ENCODE measurements at regions not wholly inside any gene's neighbourhood (a gene's known extent, or its start where the extent isn't known, plus 50 kb on each side); places are given as distances from the start of the nearest gene placed in this dataset.

GRCh38 chrX:46016296-46016695, 528.9 kb downstream of the ZNF674 start:
- H3K56ac ChIP-seq (ENCODE audit: extremely low read depth, insufficient read depth, low read length): no peak overlapping the region
- no peak overlapping the region for H3K27ac ChIP-seq (ENCODE audit: insufficient read depth, low read length)
- no peak overlapping the region for H3K4me3 ChIP-seq (ENCODE audit: insufficient read depth, low read depth, low read length)
- H3K9ac ChIP-seq (ENCODE audit: low read depth, low read length): no peak overlapping the region
- H4K91ac ChIP-seq (ENCODE audit: insufficient read depth, low read depth, low read length): no peak overlapping the region
- DNase-seq: no peak
- H3K4me1 ChIP-seq (ENCODE audit: control insufficient read depth, insufficient read depth, low read length): no peaks in the 10 kb centered on the region
- no peaks in the 10 kb centered on the region for H3K9me3 ChIP-seq (ENCODE audit: control insufficient read depth, insufficient read depth, low read length)
- BruUV-seq (replicated peaks): no TSS peak
- H3K4me2 ChIP-seq (ENCODE audit: low read depth, low read length): no peak overlapping the region
- dilution Hi-C loops (cut with HindIII; ENCODE audit: low sequenced_read_pairs, unreplicated experiment): no loop called here
- no peak overlapping the region for H3K14ac ChIP-seq (replicated peaks; ENCODE audit: low read depth, low read length)
- H3K36me3 ChIP-seq (ENCODE audit: control insufficient read depth, insufficient read depth, low read length): no peaks in the 10 kb centered on the region
- TF ChIP-seq BHLHE40 (IDR thresholded peaks at IDR 0.05; ENCODE audit: low read depth, low read length) (no peak), FOS (IDR thresholded peaks at IDR 0.05; ENCODE audit: low read depth, low read length) (no peak), CEBPB (IDR thresholded peaks at IDR 0.05; ENCODE audit: low read depth, low read length) (no peak), CTCF (conservative IDR thresholded peaks at IDR 0.05; ENCODE audit: low read depth, low read length) (no peak), RAD21 (IDR thresholded peaks at IDR 0.05; ENCODE audit: low read length) (no peak), RCOR1 (IDR thresholded peaks at IDR 0.05; ENCODE audit: insufficient replicate concordance, low read length) (no peak), POLR2A (IDR thresholded peaks at IDR 0.05; ENCODE audit: low read depth, low read length) (no peak), CHD1 (IDR thresholded peaks at IDR 0.05; ENCODE audit: low read depth, low read length) (no peak), NFE2L2 (IDR thresholded peaks at IDR 0.05; ENCODE audit: low read depth, low read length) (no peak), MAFK (IDR thresholded peaks at IDR 0.05; ENCODE audit: low read depth, low read length) (no peak)
- TF ChIP-seq, protein P1, sequence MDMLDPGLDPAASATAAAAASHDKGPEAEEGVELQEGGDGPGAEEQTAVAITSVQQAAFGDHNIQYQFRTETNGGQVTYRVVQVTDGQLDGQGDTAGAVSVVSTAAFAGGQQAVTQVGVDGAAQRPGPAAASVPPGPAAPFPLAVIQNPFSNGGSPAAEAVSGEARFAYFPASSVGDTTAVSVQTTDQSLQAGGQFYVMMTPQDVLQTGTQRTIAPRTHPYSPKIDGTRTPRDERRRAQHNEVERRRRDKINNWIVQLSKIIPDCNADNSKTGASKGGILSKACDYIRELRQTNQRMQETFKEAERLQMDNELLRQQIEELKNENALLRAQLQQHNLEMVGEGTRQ (IDR thresholded peaks at IDR 0.05; ENCODE audit: low read depth, low read length): no peak
- TF ChIP-seq, protein P2, sequence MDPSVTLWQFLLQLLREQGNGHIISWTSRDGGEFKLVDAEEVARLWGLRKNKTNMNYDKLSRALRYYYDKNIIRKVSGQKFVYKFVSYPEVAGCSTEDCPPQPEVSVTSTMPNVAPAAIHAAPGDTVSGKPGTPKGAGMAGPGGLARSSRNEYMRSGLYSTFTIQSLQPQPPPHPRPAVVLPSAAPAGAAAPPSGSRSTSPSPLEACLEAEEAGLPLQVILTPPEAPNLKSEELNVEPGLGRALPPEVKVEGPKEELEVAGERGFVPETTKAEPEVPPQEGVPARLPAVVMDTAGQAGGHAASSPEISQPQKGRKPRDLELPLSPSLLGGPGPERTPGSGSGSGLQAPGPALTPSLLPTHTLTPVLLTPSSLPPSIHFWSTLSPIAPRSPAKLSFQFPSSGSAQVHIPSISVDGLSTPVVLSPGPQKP (IDR thresholded peaks at IDR 0.05; ENCODE audit: borderline replicate concordance, low read depth, low read length): no peak
- WGBS, 2 experiments (ENCODE audit: extremely low coverage in 2 of 2, insufficient read length in 1 of 2): 30% methylated on average over 4 of the region's 18 CpGs; no CpG with 5 or more reads in 1 of the 2 experiments
- H3K23ac ChIP-seq (ENCODE audit: low read depth, low read length): no peak overlapping the region
- H4K20me1 ChIP-seq (ENCODE audit: insufficient read depth, low read length): no peaks in the 10 kb centered on the region
- ChIA-PET CTCF (no interaction called here), POLR2A (ENCODE audit: unreplicated experiment) (no interaction called here)
- H3K18ac ChIP-seq (ENCODE audit: low read depth, low read length): no peak overlapping the region
- H2AK9ac ChIP-seq (replicated peaks; ENCODE audit: low read depth, low read length, poor library complexity): no peak overlapping the region
- H3K4ac ChIP-seq (ENCODE audit: low read depth, low read length): no peak overlapping the region
- ATAC-seq (ENCODE audit: low read depth): no peak
- no peak overlapping the region for H2AK5ac ChIP-seq (ENCODE audit: low read depth, low read length)
- no peak overlapping the region for H4K8ac ChIP-seq (ENCODE audit: low read depth in 2 of 2, low read length in 2 of 2)
- no peak overlapping the region for H4K5ac ChIP-seq (ENCODE audit: low read depth, low read length)
- no peak overlapping the region for H2BK20ac ChIP-seq (ENCODE audit: low read depth, low read length)
- H2AFZ ChIP-seq (replicated peaks; ENCODE audit: low read length, poor library complexity): no peak overlapping the region
- no peak overlapping the region for H2BK120ac ChIP-seq (ENCODE audit: low read depth, low read length)
- no peak overlapping the region for H2BK15ac ChIP-seq (ENCODE audit: low read depth, low read length)
- peaks cover 5% of the 10 kb centered on the region for H3K27me3 ChIP-seq (ENCODE audit: control insufficient read depth, insufficient read depth, low read length)
- no peaks in the 10 kb centered on the region for H3K79me1 ChIP-seq (ENCODE audit: low read depth in 1 of 2, low read length in 2 of 2)
- no peaks in the 10 kb centered on the region for H3K9me1 ChIP-seq (ENCODE audit: insufficient read depth, low read length)
- H2BK5ac ChIP-seq (ENCODE audit: low read depth, low read length, poor library complexity, severe bottlenecking): no peak overlapping the region
- intact Hi-C loops (cut with micrococcal nuclease): no loop called here
- in situ Hi-C loops (cut with MboI; ENCODE audit: low sequenced_read_pairs): no loop called here

Data from IMR-90 (cell line).